ENCODE measurements at regions not wholly inside any gene's neighbourhood (a gene's known extent, or its start where the extent isn't known, plus 50 kb on each side); places are given as distances from the start of the nearest gene placed in this dataset.

DNA sequence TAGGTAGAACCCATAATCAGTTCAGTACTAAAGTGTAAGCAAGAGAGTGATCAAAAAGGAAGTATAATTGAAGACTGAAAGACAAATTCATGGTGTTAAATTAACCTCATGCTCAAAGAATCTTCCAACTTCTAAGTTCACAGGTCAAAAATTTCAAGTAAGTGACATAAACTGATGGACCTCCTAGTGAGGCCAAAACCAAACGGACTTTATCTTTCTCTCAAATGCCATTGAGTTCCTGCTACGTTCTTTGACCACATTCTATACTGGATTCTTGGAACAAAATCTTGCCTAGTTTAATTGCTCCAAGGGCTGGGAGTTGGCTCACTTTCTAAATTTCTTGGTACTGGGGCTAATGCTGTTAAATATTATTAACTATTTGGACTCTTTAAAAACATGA lies 794.9 kb downstream of the TLE4 start:
- TF ChIP-seq POLR2A (IDR thresholded peaks at IDR 0.05; ENCODE audit: extremely low read depth, insufficient read length), result no peak
- TF ChIP-seq, protein P1, sequence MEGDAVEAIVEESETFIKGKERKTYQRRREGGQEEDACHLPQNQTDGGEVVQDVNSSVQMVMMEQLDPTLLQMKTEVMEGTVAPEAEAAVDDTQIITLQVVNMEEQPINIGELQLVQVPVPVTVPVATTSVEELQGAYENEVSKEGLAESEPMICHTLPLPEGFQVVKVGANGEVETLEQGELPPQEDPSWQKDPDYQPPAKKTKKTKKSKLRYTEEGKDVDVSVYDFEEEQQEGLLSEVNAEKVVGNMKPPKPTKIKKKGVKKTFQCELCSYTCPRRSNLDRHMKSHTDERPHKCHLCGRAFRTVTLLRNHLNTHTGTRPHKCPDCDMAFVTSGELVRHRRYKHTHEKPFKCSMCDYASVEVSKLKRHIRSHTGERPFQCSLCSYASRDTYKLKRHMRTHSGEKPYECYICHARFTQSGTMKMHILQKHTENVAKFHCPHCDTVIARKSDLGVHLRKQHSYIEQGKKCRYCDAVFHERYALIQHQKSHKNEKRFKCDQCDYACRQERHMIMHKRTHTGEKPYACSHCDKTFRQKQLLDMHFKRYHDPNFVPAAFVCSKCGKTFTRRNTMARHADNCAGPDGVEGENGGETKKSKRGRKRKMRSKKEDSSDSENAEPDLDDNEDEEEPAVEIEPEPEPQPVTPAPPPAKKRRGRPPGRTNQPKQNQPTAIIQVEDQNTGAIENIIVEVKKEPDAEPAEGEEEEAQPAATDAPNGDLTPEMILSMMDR (IDR thresholded peaks at IDR 0.05; ENCODE audit: low read depth, low read length), result no peak
